Ascending aorta (tissue), 2 donors: ENCODE measurements at regions not wholly inside any gene's neighbourhood (a gene's known extent, or its start where the extent isn't known, plus 50 kb on each side); places are given as distances from the start of the nearest gene placed in this dataset.

Experiments used
- DNase-seq, 2 donors: peaks; one replicate each; pipeline ENCODE4 v3.0.0-alpha.2; 2019; ENCODE audit warnings: low spot score in 2 of 2
- H3K27ac ChIP-seq, 2 donors: fragments of 200-600 bp; sonication (generic); one replicate each; pipeline ENCODE4 v1.5.1; 2016 to 2017; ENCODE audit warnings: mild to moderate bottlenecking in 1 of 2
- H3K27me3 ChIP-seq: fragments of 200-600 bp; sonication (generic); one replicate; pipeline ENCODE4 v1.5.1; 2017
- H3K36me3 ChIP-seq, 2 donors: fragments of 200-600 bp; sonication (generic); one replicate each; pipeline ENCODE4 v1.5.1; 2016
- H3K4me1 ChIP-seq, 2 donors: fragments of 200-600 bp; sonication (generic); one replicate each; pipeline ENCODE4 v1.5.1; 2016 to 2017; ENCODE audit warnings: mild to moderate bottlenecking in 1 of 2
- H3K4me3 ChIP-seq, 2 donors: fragments of 200-600 bp; sonication (generic); one replicate each; pipeline ENCODE4 v1.5.1; 2016 to 2017; ENCODE audit warnings: mild to moderate bottlenecking in 1 of 2
- H3K9me3 ChIP-seq, 2 donors: fragments of 200-600 bp; sonication (generic); one replicate each; pipeline ENCODE4 v1.5.1; 2016
- CTCF ChIP-seq, 3 experiments: fragments of 200-600 bp in 2 of 3; fragments of 450-650 bp in 1 of 3; sonication (generic) in 2 of 3; IDR thresholded peaks; one replicate each; pipeline ENCODE4 v1.5.1; 2016 to 2019; ENCODE audit warnings: antibody characterized with exemption in 3 of 3, mild to moderate bottlenecking in 1 of 3, moderate library complexity in 1 of 3
- intact Hi-C: fragments of 100-400 bp; cut with DNase I; formaldehyde crosslinking; loops from one replicate; pipeline ENCODE4 v1.15.1; 2023

GRCh38 chr2:12203528-12203927 lies 457.1 kb downstream of the LPIN1 start:
- Histone ChIP-seq H3K4me1 (no peaks in the 10 kb centered on the region), H3K9me3 (no peaks in the 10 kb centered on the region), H3K27me3 (no peaks in the 10 kb centered on the region), H3K4me3 (no peak overlapping the region), H3K27ac (no peak overlapping the region), H3K36me3 (no peaks in the 10 kb centered on the region)
- no peak for TF ChIP-seq CTCF (IDR thresholded peaks at IDR 0.05)
- DNase-seq: no peak
- intact Hi-C loops: no loop called here

- no peak for DNase-seq
Measured at GRCh38 chr2:12205086-12205485, 458.7 kb downstream of the LPIN1 start.

GRCh38 chr2:12207491-12207890 lies 461.1 kb downstream of the LPIN1 start:
- H3K4me3 ChIP-seq: no peak overlapping the region
- intact Hi-C loops: loop anchor here (5.0 kb wide), 1 partner anchor 215 kb away; no protein-coding TSS in a partner anchor
- no peaks in the 10 kb centered on the region for H3K36me3 ChIP-seq
- no peak for DNase-seq
- no peaks in the 10 kb centered on the region for H3K4me1 ChIP-seq
- no peak for TF ChIP-seq CTCF (IDR thresholded peaks at IDR 0.05)
- H3K27ac ChIP-seq: no peak overlapping the region
- no peaks in the 10 kb centered on the region for H3K27me3 ChIP-seq
- no peaks in the 10 kb centered on the region for H3K9me3 ChIP-seq

More at GRCh38 chr2:12205086-12205485, 458.7 kb downstream of the LPIN1 start:
- H3K27ac ChIP-seq: no peak overlapping the region
- no peaks in the 10 kb centered on the region for H3K27me3 ChIP-seq
- intact Hi-C loops: loop anchor here (5.0 kb wide), 1 partner anchor 213 kb away; no protein-coding TSS in a partner anchor
- no peaks in the 10 kb centered on the region for H3K36me3 ChIP-seq
- no peak for TF ChIP-seq CTCF (IDR thresholded peaks at IDR 0.05)
- H3K4me1 ChIP-seq: no peaks in the 10 kb centered on the region
- H3K9me3 ChIP-seq: no peaks in the 10 kb centered on the region
- H3K4me3 ChIP-seq: no peak overlapping the region

GRCh38 chr2:12210016-12210933 lies 463.8 kb downstream of the LPIN1 start:
- H3K36me3 ChIP-seq: no peaks in the 10 kb centered on the region
- intact Hi-C loops: no loop called here
- DNase-seq: no peak
- H3K27ac ChIP-seq: no peak overlapping the region
- no peak for TF ChIP-seq CTCF (IDR thresholded peaks at IDR 0.05)
- H3K4me3 ChIP-seq: no peak overlapping the region
- no peaks in the 10 kb centered on the region for H3K27me3 ChIP-seq
- no peaks in the 10 kb centered on the region for H3K4me1 ChIP-seq
- H3K9me3 ChIP-seq: no peaks in the 10 kb centered on the region

GRCh38 chr2:12211326-12212175 lies 465.1 kb downstream of the LPIN1 start:
- no peaks in the 10 kb centered on the region for H3K27me3 ChIP-seq
- no peak overlapping the region for H3K27ac ChIP-seq
- no peak for TF ChIP-seq CTCF (IDR thresholded peaks at IDR 0.05)
- intact Hi-C loops: no loop called here
- DNase-seq: no peak
- no peaks in the 10 kb centered on the region for H3K4me1 ChIP-seq
- no peaks in the 10 kb centered on the region for H3K36me3 ChIP-seq
- H3K9me3 ChIP-seq: no peaks in the 10 kb centered on the region
- no peak overlapping the region for H3K4me3 ChIP-seq
